Stimulated activated CD8-positive, alpha-beta memory T cell treated with anti-CD3 and anti-CD28 coated beads, Interleukin-12 subunit alpha, Interleukin-12 subunit beta, amount 100 ng/mL, for 1 hour (primary cell): ENCODE measurements at regions not wholly inside any gene's neighbourhood (a gene's known extent, or its start where the extent isn't known, plus 50 kb on each side); places are given as distances from the start of the nearest gene placed in this dataset.

Experiments
- DNase-seq: peaks from one replicate; pipeline ENCODE4 v3.0.0-alpha.2; 2020; ENCODE audit warnings: low read depth

DNA sequence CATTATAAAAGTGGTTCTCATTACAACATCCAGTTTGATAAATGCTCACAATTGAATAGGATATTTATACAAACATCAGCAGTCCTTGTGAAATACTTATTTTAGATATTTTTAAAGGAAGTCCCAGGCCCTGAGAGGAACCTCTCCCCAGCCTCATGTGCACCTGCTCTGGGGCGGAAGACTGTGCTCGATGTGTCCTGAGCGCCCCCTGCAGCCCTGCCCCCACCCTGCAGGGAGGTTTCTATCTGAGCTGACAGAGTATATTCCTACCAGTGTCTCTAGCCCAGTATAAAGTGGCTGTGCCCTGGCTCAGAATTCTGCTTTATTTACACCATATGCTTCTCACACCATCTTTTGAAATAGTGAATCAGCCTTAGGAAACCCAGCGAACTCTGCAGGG, 1349.1 kb downstream of the TMEM121 start:
- DNase-seq: no peak

DNA sequence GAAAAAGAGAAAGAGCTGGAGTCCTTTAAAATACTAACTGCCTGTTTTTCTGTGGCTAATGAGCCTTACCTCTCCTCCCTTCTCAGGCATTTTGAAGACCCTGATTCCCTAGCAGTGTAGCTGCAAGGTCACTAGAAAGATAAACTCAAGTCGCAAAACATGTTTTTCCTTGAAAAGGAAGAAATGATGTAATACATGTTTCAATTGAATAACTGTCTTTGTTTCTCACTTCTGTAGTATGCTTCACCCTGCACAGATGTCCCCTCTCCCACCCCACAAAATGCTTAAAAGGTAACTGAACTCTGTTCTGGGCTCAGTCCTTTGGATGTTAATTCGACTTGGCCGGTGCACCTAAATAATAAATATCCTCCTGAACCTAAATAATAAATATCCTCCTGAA, 1350.3 kb downstream of the TMEM121 start:
- no peak for DNase-seq

DNA sequence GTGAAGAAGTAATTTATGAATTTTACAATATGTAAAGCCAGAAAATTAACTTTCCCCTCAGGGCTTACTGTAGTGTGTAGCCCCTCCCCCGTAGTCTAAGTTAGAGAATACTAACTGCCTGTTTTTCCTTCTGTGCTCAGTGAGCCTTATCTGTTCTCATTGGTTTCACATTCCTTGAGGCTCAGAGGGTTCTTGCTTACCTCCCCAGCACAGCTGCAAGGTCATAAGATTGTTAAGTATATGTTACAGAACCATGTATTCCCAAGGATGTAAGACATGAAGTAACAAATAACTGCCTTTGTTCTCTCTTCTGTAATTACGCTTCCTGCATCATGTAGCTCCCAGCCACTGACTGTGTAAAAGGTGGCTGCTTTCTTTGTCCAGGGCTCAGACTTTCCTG, 1351.1 kb downstream of the TMEM121 start:
- no peak for DNase-seq

DNA sequence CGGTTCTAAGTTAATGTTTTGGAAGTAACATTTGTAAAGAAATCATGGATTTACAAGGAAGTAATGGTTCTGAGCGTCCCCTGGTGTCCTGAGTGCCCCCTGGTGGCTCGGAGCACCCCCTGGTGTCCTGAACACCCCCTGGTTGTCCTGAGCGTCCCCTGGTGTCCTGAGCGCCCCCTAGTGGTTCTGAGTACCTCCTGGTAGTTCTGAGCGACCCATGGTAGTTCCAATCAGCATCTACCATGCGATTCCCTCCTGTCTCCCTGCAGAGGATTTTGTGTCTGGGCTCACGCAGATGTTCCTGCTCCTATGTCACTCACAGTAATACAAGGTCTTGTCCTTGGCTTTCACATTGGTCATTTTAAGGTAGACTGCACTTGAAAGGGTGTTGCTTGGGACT, 1352.9 kb downstream of the TMEM121 start:
- no peak for DNase-seq

DNA sequence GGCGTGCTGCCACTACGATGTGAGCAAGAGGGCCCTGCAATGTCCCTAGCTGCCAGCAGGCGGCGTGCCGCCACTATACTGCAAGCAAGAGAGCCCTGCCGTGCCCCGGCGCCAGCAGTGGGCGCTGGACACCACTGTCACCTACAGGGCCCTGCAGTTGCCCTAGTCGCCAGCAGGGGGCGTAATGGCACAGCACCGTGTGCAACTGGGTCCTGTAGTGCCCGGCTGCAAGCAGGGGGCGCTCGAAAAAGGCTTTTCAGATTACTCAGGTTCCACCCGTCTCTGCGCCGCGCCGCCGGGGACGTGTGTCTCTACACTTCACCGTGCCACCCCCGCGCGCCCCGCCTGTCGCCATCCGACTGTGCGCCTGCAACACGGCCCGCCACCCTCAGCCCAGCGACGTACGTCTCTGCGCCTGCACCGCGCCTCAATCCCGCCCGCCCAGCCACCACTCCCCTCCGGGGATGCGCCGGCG, 1356.9 kb downstream of the TMEM121 start:
- no peak for DNase-seq
